Cardiac fibroblast (primary cell): ENCODE measurements at regions not wholly inside any gene's neighbourhood (a gene's known extent, or its start where the extent isn't known, plus 50 kb on each side); places are given as distances from the start of the nearest gene placed in this dataset.

Experiments
- DNase-seq, 2 donors: peaks; one replicate each; pipeline versions ENCODE4 v3.0.0 to v3.0.0-alpha.2; 2010; ENCODE audit warnings: low read depth in 2 of 2
- H3K4me3 ChIP-seq, 2 donors: replicated peaks in 1 of 2; 1 replicate in 1 of 2; 2 replicates in 1 of 2; pipeline ENCODE4 v1.5.1; 2011; ENCODE audit warnings: low read depth in 2 of 2, low read length in 2 of 2, mild to moderate bottlenecking in 2 of 2, moderate library complexity in 1 of 2
- CTCF ChIP-seq: IDR thresholded peaks from one replicate; pipeline ENCODE4 v1.5.1; 2011; ENCODE audit warnings: low read depth, mild to moderate bottlenecking, low read length, inconsistent platforms

- no peak for DNase-seq
- H3K4me3 ChIP-seq: no peak overlapping the region
- TF ChIP-seq CTCF: no peak
Observed at GRCh38 chr1:199447906-199448305, 579.6 kb upstream of the NR5A2 start.

GRCh38 chr1:199448646-199449045 is 578.9 kb upstream of the NR5A2 start:
- no peak overlapping the region for H3K4me3 ChIP-seq
- no peak for DNase-seq
- no peak for TF ChIP-seq CTCF

- no peak for DNase-seq
- no peak overlapping the region for H3K4me3 ChIP-seq
- TF ChIP-seq CTCF: no peak
Observed at GRCh38 chr1:199449221-199449620, 578.3 kb upstream of the NR5A2 start.

- no peak overlapping the region for H3K4me3 ChIP-seq
- no peak for DNase-seq
- no peak for TF ChIP-seq CTCF
Observed at GRCh38 chr1:199449681-199450080, 577.8 kb upstream of the NR5A2 start.

GRCh38 chr1:199452627-199453026 is 574.9 kb upstream of the NR5A2 start:
- no peak overlapping the region for H3K4me3 ChIP-seq
- DNase-seq: no peak
- TF ChIP-seq CTCF: no peak

GRCh38 chr1:199453723-199454122 is 573.8 kb upstream of the NR5A2 start:
- H3K4me3 ChIP-seq: no peak overlapping the region
- no peak for DNase-seq
- TF ChIP-seq CTCF: no peak

- TF ChIP-seq CTCF: peak; percentile 37
- no peak overlapping the region for H3K4me3 ChIP-seq
- DNase-seq: peak; percentile 35 to 41
Observed at GRCh38 chr1:199460933-199461332, 566.6 kb upstream of the NR5A2 start.
